LNCAP (cell line): ENCODE measurements at regions not wholly inside any gene's neighbourhood (a gene's known extent, or its start where the extent isn't known, plus 50 kb on each side); places are given as distances from the start of the nearest gene placed in this dataset.

Source experiments
- TF ChIP-seq, protein P1 (sequence below): fragments of 450-650 bp; IDR thresholded peaks from 2 replicates; pipeline ENCODE4 v1.5.1; 2017; ENCODE audit warnings: mild to moderate bottlenecking

DNA sequence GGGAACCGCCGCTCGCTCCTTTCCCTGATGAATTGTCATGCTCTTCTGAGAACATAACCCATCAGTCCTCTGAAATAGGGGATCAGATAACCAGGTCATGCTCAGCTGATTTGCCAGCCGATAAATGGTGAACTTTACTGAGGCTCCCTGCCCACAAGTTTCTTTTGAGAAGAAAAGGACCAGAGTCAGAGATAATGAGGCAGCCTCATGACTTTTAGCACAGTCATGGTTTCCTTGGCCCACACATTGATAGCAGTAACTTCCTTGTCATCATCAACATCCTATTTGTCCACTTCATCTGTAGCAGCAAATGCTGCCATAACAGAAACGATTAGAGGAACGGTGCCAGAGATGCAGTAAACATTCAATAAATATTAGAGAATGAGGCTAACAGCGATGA, 509.0 kb downstream of the GATA3 start:
- TF ChIP-seq, protein P1, sequence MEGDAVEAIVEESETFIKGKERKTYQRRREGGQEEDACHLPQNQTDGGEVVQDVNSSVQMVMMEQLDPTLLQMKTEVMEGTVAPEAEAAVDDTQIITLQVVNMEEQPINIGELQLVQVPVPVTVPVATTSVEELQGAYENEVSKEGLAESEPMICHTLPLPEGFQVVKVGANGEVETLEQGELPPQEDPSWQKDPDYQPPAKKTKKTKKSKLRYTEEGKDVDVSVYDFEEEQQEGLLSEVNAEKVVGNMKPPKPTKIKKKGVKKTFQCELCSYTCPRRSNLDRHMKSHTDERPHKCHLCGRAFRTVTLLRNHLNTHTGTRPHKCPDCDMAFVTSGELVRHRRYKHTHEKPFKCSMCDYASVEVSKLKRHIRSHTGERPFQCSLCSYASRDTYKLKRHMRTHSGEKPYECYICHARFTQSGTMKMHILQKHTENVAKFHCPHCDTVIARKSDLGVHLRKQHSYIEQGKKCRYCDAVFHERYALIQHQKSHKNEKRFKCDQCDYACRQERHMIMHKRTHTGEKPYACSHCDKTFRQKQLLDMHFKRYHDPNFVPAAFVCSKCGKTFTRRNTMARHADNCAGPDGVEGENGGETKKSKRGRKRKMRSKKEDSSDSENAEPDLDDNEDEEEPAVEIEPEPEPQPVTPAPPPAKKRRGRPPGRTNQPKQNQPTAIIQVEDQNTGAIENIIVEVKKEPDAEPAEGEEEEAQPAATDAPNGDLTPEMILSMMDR: no peak

DNA sequence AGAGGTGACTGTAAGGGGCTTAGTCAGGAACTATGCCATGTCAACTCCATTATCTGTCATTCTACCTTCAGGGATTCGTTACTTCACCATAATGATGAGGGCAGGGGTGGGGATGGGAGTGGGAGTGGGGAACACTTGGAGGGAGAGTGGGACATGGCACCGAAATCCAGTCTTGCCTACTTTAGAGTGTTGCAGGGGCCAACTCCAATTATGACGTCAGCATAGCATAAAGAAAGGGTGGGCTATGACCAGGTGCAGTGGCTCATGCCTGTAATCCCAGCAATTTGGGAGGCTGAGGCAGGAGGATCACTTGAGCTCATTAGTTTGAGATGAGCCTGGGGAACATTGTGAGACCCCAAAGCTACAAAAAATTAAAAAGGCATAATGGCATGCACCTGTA, 512.2 kb downstream of the GATA3 start:
- TF ChIP-seq, protein P1: no peak

DNA sequence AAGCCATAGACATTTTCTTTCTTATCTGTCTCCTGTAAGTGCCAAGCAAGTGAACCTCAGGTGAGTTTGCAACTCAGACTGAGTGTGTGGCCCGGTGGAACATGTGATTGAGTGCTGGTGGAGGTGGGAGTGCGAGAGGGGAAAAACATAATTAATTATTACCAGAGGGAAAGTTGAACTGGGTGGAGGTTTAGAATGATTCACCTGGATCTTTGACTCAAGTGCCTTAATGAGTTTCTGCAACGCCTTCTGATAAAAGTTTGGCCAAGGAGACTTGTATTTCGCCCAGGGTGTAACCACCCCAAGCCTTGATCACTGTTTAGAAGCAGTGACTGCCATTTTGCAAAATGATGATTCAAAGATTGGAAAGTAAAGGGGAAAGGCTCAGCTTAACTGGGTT, 513.9 kb downstream of the GATA3 start:
- TF ChIP-seq, protein P1: no peak

DNA sequence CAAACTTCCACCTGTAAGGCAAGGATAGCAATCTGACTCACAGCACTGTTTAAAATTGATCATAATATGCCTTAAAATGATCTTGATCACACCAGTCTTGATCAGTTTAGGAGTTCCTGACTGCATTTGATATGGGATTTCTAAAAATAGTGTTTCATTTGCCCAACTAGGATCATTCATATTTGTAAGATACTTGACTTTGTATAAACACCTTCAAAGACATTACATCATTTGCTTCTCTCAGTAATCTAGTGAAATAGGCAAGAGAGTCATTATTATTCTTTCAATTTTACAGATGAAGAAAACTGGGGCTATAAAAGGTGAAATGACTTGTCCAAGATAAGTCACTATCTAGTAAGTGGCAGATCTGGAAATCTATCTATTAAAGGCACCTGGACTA, 521.1 kb downstream of the GATA3 start:
- TF ChIP-seq, protein P1: no peak

DNA sequence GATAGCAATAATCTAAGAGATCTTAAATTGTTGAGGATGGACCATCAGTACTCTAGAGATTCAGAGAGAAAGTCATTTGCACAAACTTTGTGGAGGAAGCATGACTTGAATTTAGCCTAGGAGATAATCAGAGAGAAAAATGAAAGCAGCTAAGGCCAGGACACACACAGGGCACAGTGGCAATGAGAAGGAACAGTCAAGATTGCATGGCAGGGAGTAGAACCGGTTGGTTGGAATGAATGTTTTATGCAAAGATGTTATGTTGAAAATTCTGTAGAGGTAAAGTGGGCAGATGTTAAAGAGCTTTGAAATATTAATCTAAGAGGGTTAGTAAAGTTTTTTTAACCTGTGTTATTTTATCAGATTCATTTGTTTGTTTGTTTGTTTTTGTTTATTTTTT, 521.8 kb downstream of the GATA3 start:
- TF ChIP-seq, protein P1: no peak

DNA sequence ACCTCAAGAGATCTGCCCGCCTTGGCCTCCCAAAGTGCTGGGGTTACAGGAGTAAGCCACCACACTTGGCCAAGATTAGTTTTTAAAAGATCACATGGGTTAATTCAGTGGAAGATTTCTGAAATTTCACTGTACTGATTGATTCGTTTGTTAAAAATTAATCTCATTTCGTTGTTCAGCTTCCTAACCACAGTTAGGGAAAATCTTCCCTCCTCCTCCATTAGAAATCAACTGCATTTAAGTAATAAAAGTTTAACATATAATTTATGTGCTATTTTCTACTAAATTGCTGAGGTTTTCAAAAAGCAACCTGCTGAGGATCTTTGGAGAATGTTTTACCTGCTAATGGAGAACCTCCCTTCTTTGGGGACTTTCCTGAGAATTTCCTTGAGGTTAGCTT, 522.4 kb downstream of the GATA3 start:
- TF ChIP-seq, protein P1: no peak

DNA sequence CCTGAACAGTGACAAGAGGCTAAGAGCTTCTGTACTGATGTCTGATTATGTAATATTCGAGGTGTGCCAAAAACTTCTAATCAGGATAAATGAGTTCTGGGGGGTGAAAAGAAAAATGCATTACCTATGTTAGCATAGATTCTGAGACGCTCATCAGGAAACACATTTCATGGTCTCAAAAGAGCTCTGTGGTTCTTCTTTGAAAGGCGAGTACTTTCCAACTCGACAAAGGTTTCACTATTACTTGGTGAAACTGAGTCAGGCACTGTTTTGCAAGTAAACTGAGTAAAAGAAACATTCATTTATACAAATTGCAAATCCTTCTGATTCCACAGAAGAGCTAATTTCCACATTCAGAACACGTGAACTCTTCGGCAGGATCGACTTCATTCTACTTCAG, 523.2 kb downstream of the GATA3 start:
- TF ChIP-seq, protein P1: no peak

DNA sequence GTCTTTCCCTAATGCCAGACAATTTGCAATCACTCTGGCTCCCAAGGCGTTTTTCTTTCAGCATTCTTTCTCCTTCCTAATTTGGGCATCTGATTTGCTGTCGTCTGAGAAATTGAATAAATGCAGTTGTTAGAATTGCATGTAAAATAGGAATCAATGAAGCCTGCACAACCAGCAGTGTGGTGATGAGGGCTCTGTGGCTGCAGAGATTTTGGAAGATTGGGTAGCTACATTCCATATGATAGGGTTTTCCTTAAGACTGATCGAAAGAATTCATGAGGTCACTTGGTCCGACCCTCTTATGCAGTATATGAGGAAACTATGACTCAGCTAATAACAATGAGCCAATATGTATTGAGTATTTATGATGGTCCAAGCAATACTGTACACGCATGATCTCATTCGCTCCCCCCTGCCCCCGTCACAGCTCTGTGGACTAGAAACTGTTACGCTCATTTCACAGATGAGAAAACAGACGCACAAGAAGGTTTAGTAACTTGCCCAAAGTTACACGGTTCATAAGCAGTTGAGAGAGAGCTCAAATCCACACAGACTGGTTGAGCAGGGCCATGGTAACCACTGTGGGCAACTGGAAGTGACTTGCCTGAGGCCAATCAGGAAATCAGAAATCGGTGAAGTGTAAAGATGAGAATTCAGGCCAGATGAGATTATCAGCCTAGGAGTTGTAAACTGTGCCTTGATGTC, 527.2 kb downstream of the GATA3 start:
- TF ChIP-seq, protein P1: no peak
